Spleen (tissue), 7 donors: ENCODE measurements at regions not wholly inside any gene's neighbourhood (a gene's known extent, or its start where the extent isn't known, plus 50 kb on each side); places are given as distances from the start of the nearest gene placed in this dataset.

Experiments
- POLR2A ChIP-seq, 3 donors: fragments of 450-650 bp; IDR thresholded peaks; one replicate each; pipeline ENCODE4 v1.5.1; 2017; ENCODE audit warnings: antibody characterized with exemption in 3 of 3, mild to moderate bottlenecking in 1 of 3
- POLR2AphosphoS5 ChIP-seq, 3 donors: sonication (generic); formaldehyde crosslinking; IDR thresholded peaks; one replicate each; pipeline ENCODE4 v1.5.1; 2017; ENCODE audit warnings: antibody characterized with exemption in 3 of 3
- TF ChIP-seq, protein P1 (sequence below), 11 experiments: fragments of 200-600 bp in 7 of 11; fragments of 450-650 bp in 4 of 11; sonication (generic) in 4 of 11; IDR thresholded peaks in 8 of 11; conservative IDR thresholded peaks in 3 of 11; 1 replicate in 7 of 11; 2 replicates in 4 of 11; pipeline versions ENCODE4 v1.4.0 to v1.8.0; 2016 to 2021; ENCODE audit warnings: antibody characterized with exemption in 11 of 11, inconsistent platforms in 4 of 11, mild to moderate bottlenecking in 1 of 11
- donor health status: DM: no; HTN: no; CAD: no; lungs with moderate emphysema.
- donor health status: DM: no; HTN: no; CAD: no.
- donor health status: DM: no; HTN: no; CAD: no.

DNA sequence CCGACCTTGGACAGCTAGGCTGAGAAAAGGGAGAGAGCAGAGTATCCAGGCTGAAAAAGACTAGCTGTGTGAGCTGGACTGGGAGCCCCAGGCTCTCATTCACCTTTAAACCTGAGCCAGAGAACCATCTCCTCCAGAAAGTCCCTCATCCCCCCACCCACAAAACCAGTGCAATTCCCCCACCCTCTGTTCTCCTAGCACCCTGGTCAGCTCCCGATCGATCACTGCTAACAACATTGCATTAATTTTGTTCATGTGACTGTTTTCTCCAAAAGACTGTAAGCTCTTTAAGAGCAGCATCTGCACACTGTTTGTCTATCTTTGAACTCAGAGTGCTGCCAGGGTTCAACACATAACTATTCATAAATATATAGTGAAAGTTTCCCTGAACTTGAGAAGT lies 67.1 kb upstream of the NFASC start:
- TF ChIP-seq, protein P1, sequence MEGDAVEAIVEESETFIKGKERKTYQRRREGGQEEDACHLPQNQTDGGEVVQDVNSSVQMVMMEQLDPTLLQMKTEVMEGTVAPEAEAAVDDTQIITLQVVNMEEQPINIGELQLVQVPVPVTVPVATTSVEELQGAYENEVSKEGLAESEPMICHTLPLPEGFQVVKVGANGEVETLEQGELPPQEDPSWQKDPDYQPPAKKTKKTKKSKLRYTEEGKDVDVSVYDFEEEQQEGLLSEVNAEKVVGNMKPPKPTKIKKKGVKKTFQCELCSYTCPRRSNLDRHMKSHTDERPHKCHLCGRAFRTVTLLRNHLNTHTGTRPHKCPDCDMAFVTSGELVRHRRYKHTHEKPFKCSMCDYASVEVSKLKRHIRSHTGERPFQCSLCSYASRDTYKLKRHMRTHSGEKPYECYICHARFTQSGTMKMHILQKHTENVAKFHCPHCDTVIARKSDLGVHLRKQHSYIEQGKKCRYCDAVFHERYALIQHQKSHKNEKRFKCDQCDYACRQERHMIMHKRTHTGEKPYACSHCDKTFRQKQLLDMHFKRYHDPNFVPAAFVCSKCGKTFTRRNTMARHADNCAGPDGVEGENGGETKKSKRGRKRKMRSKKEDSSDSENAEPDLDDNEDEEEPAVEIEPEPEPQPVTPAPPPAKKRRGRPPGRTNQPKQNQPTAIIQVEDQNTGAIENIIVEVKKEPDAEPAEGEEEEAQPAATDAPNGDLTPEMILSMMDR (IDR thresholded peaks at IDR 0.05 in 8 of 11, conservative IDR thresholded peaks at IDR 0.05 in 3 of 11): no peak
- TF ChIP-seq POLR2A (IDR thresholded peaks at IDR 0.05) (no peak), POLR2AphosphoS5 (IDR thresholded peaks at IDR 0.05) (no peak)
